ENCODE measurements at regions not wholly inside any gene's neighbourhood (a gene's known extent, or its start where the extent isn't known, plus 50 kb on each side); places are given as distances from the start of the nearest gene placed in this dataset.

GRCh38 chr2:228673876-228674554, 492.5 kb upstream of the SPHKAP start:
- Histone ChIP-seq H3K9me3 (no peaks in the 10 kb centered on the region; the same call in 1 of the 2 replicates), H3K4me3 (ENCODE audit: low read depth, low read length) (no peak overlapping the region), H3K27me3 (no peaks in the 10 kb centered on the region), H3K36me3 (no peaks in the 10 kb centered on the region), H3K4me1 (no peaks in the 10 kb centered on the region)
- no peak for DNase-seq
- no peak for TF ChIP-seq CTCF (IDR thresholded peaks at IDR 0.05; ENCODE audit: low read depth, low read length)

- H3K27me3 ChIP-seq = no peaks in the 10 kb centered on the region
- no peak for TF ChIP-seq CTCF (IDR thresholded peaks at IDR 0.05; ENCODE audit: low read depth, low read length)
- H3K4me1 ChIP-seq = no peaks in the 10 kb centered on the region
- no peaks in the 10 kb centered on the region; the same call in 1 of the 2 replicates for H3K9me3 ChIP-seq
- H3K36me3 ChIP-seq = no peaks in the 10 kb centered on the region
- H3K4me3 ChIP-seq (ENCODE audit: low read depth, low read length) = no peak overlapping the region
- no peak for DNase-seq
Measured at GRCh38 chr2:228669690-228670089, 488.2 kb upstream of the SPHKAP start.

GRCh38 chr2:228665232-228665631, 483.7 kb upstream of the SPHKAP start:
- Histone ChIP-seq H3K9me3 (no peaks in the 10 kb centered on the region; the same call in 1 of the 2 replicates), H3K36me3 (no peaks in the 10 kb centered on the region), H3K4me1 (no peaks in the 10 kb centered on the region), H3K4me3 (ENCODE audit: low read depth, low read length) (no peak overlapping the region), H3K27me3 (no peaks in the 10 kb centered on the region)
- no peak for TF ChIP-seq CTCF (IDR thresholded peaks at IDR 0.05; ENCODE audit: low read depth, low read length)
- no peak for DNase-seq

- no peak for DNase-seq
- H3K9me3 ChIP-seq = no peaks in the 10 kb centered on the region
- no peak for TF ChIP-seq CTCF (IDR thresholded peaks at IDR 0.05; ENCODE audit: low read depth, low read length)
Measured at GRCh38 chr2:228658998-228659397, 477.5 kb upstream of the SPHKAP start.

GRCh38 chr2:228657807-228658402, 476.4 kb upstream of the SPHKAP start:
- 0 out of 2 replicates have a peak, but pooled peaks have one; percentile 14 for TF ChIP-seq CTCF (IDR thresholded peaks at IDR 0.05; ENCODE audit: low read depth, low read length)
- no peaks in the 10 kb centered on the region for H3K27me3 ChIP-seq
- no peak overlapping the region for H3K4me3 ChIP-seq (ENCODE audit: low read depth, low read length)
- no peak for DNase-seq
- no peaks in the 10 kb centered on the region for H3K4me1 ChIP-seq
- no peaks in the 10 kb centered on the region for H3K9me3 ChIP-seq
- H3K36me3 ChIP-seq = no peaks in the 10 kb centered on the region

More at GRCh38 chr2:228658998-228659397, 477.5 kb upstream of the SPHKAP start:
- Histone ChIP-seq H3K27me3 (no peaks in the 10 kb centered on the region), H3K4me3 (ENCODE audit: low read depth, low read length) (no peak overlapping the region), H3K36me3 (no peaks in the 10 kb centered on the region), H3K4me1 (no peaks in the 10 kb centered on the region)

- Histone ChIP-seq H3K4me1 (no peaks in the 10 kb centered on the region), H3K4me3 (ENCODE audit: low read depth, low read length) (no peak overlapping the region), H3K36me3 (no peaks in the 10 kb centered on the region), H3K27me3 (no peaks in the 10 kb centered on the region), H3K9me3 (no peaks in the 10 kb centered on the region)
- no peak for TF ChIP-seq CTCF (IDR thresholded peaks at IDR 0.05; ENCODE audit: low read depth, low read length)
- no peak for DNase-seq
Measured at GRCh38 chr2:228655331-228655730, 473.8 kb upstream of the SPHKAP start.
